Mesenteric fat pad (tissue), 1 donor: ENCODE measurements at regions not wholly inside any gene's neighbourhood (a gene's known extent, or its start where the extent isn't known, plus 50 kb on each side); places are given as distances from the start of the nearest gene placed in this dataset.
A peak's percentile ranks its signal among the peaks of the same experiment; 100 is the strongest.

Source experiments
- DNase-seq: peaks from one replicate; pipeline ENCODE4 v3.0.0-alpha.2; 2020; ENCODE audit warnings: low spot score
- donor health status: DM: yes; HTN: yes; CAD: no.

DNA sequence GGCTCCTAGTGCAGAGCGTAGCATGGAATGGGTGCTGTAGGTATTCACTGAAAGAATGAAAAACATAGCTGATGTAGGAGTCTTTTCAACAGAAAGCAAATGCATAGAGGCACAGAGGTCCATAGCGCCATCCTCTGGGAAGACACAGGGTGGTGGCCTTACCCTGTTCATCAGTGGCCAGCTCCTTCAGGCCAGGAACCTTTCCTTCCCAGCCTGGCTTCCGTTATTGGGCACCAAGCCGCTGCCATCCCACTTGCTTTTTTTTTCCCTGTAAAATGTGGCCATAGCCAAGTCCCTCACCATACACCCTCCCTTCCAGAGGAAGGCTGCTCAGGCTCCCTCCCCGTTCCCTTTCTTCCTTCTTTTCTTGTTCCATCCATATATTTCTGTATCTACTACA lies 118.1 kb downstream of the ZNF621 start:
- DNase-seq = peak; percentile 43

DNA sequence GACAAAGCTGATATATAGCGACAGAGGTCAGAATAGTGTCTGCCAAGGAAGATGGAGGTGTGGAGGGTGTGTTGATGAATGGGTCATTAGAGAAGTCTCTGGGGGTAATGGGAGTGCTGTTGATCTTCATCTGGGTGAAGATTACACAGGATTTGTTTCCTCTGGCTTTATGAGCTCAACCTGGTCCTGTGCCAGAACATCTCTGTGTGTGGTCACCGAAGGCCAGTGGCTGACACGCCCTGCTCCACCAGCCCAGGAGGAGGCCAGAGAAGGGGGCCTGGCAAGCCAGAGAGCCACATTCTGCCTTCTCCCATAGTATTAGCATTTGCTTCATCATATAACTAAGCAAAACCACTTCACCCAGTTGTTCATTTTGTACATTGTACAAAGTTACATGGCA lies 121.1 kb downstream of the ZNF621 start:
- DNase-seq = peak; percentile 24

DNA sequence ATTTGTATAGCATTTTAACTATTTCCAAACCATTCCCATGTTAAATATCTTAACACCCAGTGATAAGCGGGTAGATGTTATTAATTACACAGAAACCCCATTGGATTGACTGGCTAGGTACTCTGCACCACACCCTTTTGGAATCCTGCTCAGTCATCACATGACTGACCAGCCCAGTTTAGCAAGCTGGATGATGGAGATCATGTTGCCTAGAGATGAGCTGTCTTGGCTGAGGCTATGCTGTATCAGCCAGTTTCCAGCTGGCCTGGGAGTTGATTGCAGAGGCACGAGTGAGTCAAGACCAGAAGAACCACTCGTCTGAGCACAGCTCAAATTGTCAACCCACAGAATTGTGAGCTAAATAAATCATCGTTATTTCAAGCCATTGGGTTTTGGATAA lies 124.6 kb downstream of the ZNF621 start:
- peak; percentile 12 for DNase-seq

DNA sequence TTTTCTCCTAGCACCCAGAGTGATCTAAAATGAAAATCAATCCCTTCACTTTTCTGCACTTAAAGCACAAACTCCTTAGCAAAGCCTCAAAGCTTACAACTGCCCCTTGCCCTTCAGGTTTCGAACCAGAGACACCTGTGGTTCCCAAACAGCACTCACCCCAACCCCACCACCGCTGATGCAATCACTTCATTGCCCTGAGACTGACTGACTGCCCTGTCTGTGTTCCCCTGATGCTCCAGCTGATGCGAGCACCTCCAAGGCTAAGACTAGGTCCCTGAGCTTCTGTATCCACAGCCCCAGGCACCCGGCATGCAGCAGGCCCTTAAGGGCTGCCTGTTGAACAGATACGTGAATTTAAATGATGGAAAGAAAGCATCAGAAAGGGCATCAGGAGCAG lies 127.3 kb downstream of the ZNF621 start:
- DNase-seq = no peak

DNA sequence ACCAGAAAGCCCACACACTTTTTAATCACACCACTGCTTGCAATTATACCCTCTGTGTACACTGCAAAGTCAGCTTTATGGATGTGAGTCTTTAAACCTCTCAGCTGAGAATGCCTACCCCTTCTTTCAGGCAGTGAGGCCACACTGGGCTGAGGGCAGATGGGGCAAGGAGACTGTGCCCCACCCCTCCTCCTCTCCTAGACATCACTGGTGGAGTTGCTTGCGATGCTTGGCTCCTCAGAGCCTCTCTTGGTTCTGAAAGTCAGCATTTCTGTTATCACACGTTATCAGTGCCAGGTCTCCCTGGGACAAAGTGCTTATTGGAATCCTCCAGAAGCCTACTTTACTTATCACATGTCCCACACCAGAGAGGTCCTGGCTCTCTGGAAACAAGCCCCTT lies 128.2 kb downstream of the ZNF621 start:
- DNase-seq = no peak

DNA sequence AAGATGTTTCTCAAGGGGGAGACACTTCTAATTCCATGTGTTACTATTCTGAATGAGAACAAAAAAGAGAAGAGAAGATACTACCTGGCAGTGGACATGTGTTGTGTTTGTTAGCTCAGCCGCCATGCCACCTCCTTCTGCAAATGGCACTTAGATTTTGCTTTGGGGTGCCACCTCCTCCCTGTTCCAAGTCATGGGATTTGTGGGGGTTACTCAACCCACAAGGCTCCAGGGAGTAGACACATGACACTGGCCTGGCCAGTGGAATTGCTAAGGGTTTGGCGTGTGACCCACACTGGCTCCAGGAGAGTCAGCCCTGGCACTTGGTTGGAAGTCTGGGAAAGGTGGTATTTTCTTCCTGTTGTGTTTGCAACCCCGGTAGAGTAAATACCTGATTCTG lies 129.1 kb downstream of the ZNF621 start:
- DNase-seq = peak; percentile 77

DNA sequence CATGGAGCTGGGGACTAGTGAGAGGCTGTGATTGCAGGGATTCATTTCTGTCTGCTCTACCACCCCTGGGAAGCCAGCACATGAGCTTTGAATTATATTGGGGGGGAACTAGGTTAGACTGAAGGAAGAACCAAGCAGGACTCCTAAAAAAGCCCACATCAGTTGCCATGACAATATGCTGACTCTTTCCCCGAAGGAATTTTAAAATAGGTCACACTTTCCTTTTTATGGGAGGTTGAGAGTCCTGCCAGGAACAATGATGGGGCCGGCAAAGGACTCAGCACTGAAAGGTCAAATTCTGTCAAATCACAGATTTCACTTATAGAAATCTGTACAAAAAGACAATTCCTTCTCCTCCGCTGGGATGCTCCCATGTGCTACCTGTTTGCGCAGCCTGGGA lies 130.8 kb downstream of the ZNF621 start:
- DNase-seq = peak; percentile 35

DNA sequence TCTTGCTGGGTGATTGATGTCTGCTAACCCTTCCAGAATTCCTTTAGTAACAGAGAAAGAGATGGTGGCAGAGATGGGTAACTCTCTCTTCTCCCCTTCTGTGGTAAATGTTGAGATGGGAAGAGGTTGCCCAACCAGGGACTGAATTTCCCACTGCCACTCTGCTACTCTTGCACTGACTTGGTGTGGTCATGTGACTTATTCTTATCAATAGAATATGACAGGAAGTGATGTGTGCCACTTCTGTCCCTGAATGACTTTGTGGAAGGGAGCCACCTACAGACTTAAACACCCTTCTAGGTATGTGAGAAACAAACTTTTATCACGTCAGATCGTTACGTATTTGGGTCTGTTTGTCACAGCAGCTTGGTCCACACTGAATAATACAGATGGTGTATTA lies 132.9 kb downstream of the ZNF621 start:
- no peak for DNase-seq

DNA sequence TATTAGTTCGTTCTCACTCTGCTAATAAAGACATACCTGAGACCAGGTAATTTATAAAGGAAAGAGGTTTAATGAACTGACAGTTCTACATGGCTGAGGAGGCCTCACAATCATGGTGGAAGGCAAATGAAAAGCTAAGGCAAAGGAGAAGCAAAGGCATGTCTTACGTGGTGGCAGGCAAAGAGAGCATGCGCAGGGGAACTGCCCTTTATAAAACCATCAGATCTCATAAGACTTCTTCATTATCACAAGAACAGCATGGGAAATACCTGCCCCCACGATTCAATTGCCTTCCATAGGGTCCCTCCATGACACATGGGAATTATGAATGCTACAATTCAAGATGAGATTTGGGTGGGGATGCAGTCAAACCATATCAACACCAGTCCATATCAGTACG lies 133.5 kb downstream of the ZNF621 start:
- no peak for DNase-seq

DNA sequence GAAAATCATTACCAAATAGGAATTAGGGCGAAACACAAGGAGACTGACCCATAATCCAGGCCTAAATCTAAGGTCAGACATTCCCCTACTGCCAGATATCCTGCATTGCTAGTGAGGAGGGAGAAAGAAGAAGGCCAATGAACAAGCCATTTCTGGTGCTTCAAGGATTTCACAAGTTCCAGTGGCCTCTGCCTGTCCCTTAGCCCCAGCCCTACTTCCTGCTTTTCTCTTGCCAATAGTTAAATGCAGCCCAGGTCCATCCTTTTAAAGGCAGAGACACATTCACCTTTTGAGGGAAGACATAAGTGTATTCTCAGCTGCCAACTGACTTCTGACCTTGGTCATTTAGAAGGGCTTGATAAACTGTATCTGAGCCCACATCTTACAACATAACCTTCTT lies 135.8 kb downstream of the ZNF621 start:
- no peak for DNase-seq

DNA sequence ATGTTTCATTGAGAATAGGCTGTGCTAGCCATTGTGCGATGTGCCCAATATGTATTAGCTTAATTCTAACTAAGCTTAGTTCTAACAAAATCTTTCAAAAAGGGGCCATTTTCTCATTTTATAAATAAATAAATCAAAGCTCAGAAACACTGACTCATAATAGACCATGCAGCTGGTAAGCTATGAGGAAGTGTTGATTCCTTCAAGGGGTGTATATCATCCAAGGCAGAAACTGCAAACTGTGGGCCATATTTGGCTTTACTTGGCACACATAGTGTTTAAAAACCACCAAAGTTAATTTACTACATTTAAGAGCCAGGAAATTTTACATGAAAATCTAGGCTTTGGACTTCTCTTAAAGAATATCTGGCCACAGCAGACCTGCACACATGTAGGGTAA lies 136.5 kb downstream of the ZNF621 start:
- DNase-seq = no peak

DNA sequence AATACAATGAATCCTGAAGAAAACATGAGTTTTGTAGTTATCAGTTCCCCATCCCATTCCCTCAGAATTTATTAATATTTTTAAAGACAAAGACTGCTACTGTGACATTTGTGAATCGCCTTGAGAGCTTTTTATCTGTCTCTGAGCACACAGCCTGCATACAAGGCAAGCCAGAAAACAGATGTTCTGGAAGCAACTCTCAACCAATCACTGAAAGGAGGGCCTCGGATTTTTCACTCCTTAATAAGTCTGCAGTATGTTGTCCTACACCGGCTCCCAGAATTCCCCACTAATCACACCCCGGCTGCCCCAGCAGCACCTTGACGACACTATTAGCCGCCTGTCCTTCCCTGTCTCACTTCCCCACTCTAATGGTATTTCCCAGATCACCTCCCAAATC lies 138.5 kb downstream of the ZNF621 start:
- no peak for DNase-seq

DNA sequence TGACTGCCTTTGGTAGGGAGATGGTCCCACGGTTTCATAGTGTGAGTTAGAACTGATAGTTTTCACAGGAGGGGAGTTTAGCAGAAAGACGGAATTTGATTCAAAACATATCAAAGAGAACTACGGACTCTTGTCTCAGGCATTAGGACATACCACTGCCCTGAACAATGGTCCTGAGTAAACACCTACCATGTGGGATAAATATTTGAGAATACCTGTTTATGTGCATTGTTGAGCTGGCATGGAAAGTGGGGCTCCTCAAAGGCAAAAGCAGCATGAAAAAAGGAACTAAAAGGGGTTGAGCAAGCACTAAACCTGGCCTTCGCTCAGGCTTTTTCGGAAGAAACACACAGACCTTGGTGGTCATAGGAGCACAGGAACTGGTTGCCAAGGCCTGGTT lies 144.4 kb downstream of the ZNF621 start:
- no peak for DNase-seq

DNA sequence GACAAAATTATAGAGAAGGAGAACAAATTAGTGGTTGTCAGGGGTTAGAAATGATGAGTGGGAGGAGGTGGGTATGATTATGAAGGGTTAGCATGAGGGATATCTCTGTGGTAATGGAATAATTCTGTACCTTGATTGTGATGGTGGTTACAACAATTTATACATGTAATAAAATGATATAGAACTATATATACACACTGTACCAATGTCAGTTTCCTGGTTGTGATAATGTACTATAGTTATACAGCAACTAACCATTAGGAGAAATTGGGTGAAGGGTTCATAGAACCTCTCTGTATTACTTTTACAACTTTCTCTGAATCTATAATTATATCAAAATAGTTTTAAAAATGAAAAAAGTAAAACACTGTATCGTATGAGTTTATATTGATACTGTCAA lies 148.1 kb downstream of the ZNF621 start:
- DNase-seq = no peak

DNA sequence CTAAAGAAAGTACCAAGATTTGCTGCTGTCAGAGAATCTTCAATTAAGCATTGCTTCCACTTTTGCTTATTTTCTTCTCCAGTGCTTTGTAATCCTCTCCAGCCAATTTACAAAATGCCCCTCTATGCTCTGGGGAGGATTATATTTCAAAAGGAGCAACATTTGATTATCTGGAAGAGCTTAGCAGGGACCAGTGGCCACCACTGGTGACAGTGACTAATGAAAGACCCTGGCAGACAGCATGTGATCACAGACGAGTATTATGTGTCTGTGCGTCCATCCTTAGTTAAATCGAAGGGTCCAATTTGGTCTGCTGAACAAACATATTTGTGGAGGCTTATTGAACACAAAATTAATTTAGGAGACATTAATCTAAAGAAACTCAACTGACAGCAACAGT lies 152.6 kb downstream of the ZNF621 start:
- no peak for DNase-seq

DNA sequence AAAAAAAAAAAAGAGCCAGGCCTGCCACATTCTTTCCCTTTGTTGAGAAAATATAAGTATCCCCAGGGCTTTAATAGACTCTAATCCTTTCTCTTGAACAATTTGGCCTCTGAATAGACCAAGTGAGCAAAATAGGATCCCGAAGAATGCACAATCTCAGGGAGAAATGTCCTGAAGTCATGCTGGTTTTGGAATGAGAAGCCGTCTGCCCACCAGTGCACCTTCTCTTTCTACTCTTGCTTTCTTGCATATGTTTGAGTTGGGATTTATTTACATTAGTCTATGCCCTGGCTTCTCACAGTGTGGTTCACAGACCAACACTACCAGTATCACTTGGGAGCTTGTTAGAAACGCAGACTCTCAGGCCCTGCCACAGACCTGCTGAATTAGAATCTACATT lies 153.0 kb downstream of the ZNF621 start:
- no peak for DNase-seq

DNA sequence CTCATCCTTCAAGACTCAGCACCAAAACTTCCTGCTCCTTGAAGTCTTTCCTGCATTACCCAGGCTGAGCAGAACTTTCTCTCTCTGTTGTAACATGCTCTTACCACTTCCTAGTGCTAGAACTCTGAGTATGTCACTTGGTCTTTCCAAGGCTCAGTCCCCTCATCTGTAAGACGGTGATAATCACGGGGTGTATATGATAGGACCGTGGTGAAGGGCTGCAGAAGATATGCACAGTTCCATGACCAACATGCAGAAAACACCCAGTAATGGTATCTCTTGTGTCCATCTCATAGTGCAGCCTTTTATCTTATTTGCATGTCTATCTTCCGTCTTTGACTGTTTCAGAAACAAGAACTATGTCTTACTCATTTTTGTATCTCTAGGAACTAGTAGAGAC lies 154.5 kb downstream of the ZNF621 start:
- no peak for DNase-seq

DNA sequence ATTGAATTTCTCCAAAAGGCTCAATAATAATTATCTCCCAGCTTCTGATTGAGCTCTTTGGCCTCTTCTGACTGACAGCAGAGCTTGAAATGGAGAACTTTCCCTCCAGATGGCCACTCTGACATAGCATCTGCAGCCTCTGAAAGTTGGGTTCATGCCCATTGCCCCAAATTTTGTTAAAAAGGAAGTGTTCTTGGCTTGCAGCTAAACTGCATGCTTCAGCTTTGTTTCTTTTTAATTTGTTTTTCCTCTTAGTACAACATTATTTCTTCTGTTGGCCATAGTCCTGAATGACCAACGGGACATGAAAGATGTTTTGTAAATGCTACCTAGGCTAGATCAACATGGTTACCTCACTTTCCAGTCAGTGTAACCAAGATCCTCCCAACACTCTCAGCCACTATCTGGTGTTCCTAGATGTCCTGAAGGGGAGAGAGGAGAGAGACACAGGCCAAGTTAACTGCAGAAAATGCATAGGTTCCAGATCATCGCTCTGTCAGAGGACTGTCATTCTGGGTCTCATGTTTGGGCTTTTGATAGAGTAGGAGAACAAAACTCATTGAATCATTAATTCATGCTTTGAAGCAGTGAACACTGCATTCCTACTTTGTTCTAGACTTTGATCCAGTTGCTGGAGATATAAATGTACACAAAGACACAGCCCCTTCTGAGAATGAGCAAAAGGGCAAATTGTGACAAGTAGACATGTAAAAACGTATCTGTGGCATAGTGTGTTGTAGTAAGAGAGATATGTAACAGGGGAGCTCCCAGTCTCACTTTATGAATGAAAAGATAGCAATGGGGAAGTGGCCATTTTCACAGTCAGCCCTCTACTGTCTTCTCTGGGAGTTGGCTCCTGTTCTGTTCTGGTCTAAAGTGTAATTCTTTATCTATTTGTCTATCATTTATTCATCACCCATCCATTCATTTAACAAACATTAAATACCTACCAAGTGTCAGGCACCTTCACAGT lies 156.2 kb downstream of the ZNF621 start:
- no peak for DNase-seq

DNA sequence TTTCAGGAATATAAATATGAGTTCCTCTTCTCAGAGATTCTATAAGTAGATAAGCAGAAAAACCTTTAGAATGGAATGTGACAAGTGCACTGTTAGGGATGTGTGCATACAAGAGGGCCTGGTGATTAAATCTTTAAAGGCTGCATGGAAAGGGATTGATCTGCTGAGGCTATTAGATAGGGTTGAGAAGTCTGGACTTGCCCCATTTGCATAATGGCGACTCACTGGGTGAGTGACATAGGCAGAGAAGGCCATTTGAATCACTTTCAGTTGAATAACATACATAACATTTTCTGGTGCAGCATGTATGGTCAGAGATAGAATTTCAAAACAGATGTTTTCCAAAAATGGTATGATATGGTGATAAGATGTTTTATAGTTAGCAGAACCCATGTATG lies 156.9 kb downstream of the ZNF621 start:
- no peak for DNase-seq

DNA sequence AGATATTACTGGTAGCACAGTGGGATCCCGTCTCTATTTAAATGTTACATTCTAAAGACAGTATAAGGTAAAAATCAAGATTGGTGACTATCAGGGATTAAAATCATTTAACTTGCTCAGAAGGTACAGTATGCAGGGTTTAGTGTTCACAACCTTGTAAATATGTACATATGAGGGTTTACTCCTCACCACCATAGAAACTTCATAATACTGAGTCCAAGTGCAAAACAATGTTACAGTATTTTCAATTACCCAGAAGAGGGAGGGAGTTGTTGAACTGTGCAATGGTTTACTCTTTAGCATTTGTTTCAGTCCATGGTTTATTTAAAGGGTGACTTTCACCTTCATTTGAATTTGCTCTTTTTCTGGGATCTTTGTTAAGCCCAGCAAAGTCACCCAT lies 165.1 kb downstream of the ZNF621 start:
- DNase-seq = no peak

DNA sequence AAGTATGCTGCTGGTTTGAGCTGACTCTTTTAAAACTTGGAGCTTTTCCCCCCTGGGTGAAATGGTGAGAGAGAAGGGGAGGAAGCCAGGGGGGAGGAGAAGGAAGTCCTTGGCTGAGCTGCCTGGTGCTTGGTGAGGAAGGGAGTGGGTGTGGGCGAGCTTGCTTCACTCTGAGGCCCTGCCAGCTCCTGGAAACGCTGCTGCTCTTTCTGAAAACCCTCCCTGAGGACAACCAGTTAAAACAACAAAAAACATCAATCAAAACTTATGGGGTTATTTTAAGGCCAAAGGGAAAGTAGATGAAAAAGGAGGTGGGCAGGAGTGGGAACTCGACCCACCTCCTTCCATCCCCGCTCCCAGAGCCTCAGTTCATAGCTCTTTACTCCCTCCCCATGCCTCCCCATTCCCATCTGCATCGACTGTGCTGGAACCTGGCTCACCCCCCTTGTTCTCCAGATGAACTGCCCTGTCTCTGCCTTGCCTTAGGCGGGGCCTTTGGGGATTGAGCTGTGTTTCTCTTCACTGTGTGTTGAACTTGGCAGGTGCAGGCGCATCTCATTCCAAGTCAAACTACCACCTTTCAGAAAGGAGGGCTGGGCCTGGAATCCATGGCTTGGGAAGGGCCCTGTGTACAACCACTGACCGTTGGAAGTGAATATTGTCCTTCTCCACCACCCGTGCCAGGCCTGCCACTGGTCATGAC lies 166.1 kb downstream of the ZNF621 start:
- no peak for DNase-seq

DNA sequence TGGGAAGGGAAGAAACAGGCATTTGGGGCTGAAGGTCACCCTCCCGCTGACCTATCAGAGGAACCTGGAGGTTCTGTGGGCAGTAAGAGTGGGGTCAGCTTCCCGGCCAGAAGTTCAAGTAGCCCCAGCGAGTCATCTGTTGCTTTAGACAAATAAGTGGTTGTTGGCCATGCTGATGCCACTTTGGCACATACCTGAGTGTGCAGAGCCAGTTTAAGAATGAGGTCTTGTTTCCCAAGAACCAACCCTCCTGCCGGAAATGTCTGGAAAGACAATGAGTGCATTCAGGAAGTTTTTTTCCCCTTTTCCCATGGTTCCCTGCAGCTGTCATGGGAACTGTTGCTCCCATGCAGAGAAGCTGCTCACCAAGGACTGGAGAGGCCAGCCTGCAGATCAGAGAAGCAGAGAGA lies 166.7 kb downstream of the ZNF621 start:
- no peak for DNase-seq

DNA sequence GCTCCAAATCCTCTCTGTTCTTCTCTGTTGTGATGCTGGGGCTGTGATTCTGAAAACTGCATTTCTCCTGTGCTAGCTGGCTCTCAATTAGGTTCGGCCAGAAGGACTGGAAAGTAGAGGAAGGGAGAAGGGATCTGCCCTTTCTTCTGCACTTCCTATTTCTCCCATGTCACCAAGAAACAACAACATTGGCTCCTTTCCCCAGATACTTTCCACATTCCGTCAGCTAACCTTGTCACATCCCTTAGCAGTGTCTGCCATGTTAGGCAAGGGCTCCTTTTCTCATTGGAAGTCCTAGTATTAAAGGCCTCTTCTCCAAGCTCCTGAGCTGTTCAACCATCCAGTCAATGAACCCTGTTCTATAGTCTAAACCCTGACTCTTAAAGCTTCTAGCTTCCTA lies 171.1 kb downstream of the ZNF621 start:
- DNase-seq = no peak
